NCI-H1694 (cell line): ENCODE measurements at regions not wholly inside any gene's neighbourhood (a gene's known extent, or its start where the extent isn't known, plus 50 kb on each side); places are given as distances from the start of the nearest gene placed in this dataset.
A peak's percentile ranks its signal among the peaks of the same experiment; 100 is the strongest.

Source experiments
- DNase-seq: peaks from one replicate; lab custom pipeline; 2025; lab: John Stamatoyannopoulos, UW

- DNase-seq, result no peak
Observed at GRCh38 chr6:104574135-104574750, 285.5 kb downstream of the HACE1 start.

- DNase-seq, result no peak
Observed at GRCh38 chr6:104573350-104573749, 286.4 kb downstream of the HACE1 start.

GRCh38 chr6:104572901-104573300, 286.8 kb downstream of the HACE1 start:
- DNase-seq, result no peak

GRCh38 chr6:104566411-104566810, 293.3 kb downstream of the HACE1 start:
- DNase-seq, result no peak

GRCh38 chr6:104563306-104563705, 296.4 kb downstream of the HACE1 start:
- DNase-seq, result no peak

- DNase-seq, result no peak
Observed at GRCh38 chr6:104559435-104560202, 300.1 kb downstream of the HACE1 start.

- no peak for DNase-seq
Observed at GRCh38 chr6:104558746-104559145, 301.0 kb downstream of the HACE1 start.

- DNase-seq, result no peak
Observed at GRCh38 chr6:104548297-104548696, 311.4 kb downstream of the HACE1 start.

- DNase-seq, result no peak
Observed at GRCh38 chr6:104541411-104541810, 318.3 kb downstream of the HACE1 start.

- DNase-seq, result no peak
Observed at GRCh38 chr6:104540743-104541142, 319.0 kb downstream of the HACE1 start.

- DNase-seq, result no peak
Observed at GRCh38 chr6:104539173-104539572, 320.5 kb downstream of the HACE1 start.

GRCh38 chr6:104537872-104538271, 321.8 kb downstream of the HACE1 start:
- no peak for DNase-seq

- DNase-seq, result no peak
Observed at GRCh38 chr6:104537180-104537579, 322.5 kb downstream of the HACE1 start.

- DNase-seq, result no peak
Observed at GRCh38 chr6:104532462-104532861, 327.3 kb downstream of the HACE1 start.

- no peak for DNase-seq
Observed at GRCh38 chr6:104531646-104532045, 328.1 kb downstream of the HACE1 start.

GRCh38 chr6:104527761-104528415, 331.8 kb downstream of the HACE1 start:
- DNase-seq, result no peak

- no peak for DNase-seq
Observed at GRCh38 chr6:104527311-104527710, 332.4 kb downstream of the HACE1 start.

- DNase-seq, result no peak
Observed at GRCh38 chr6:104526376-104526775, 333.3 kb downstream of the HACE1 start.

GRCh38 chr6:104525677-104526322, 333.9 kb downstream of the HACE1 start:
- peak; percentile 43 for DNase-seq

GRCh38 chr6:104522533-104522932, 337.2 kb downstream of the HACE1 start:
- no peak for DNase-seq

GRCh38 chr6:104521176-104521575, 338.5 kb downstream of the HACE1 start:
- DNase-seq, result no peak

- no peak for DNase-seq
Observed at GRCh38 chr6:104519566-104519965, 340.2 kb downstream of the HACE1 start.

GRCh38 chr6:104509355-104509754, 350.4 kb downstream of the HACE1 start:
- no peak for DNase-seq
